ENCODE measurements at regions not wholly inside any gene's neighbourhood (a gene's known extent, or its start where the extent isn't known, plus 50 kb on each side); places are given as distances from the start of the nearest gene placed in this dataset.

GRCh38 chr1:61606448-61607312 lies 118.3 kb downstream of the TM2D1 start:
- TF ChIP-seq POLR2A (IDR thresholded peaks at IDR 0.05; ENCODE audit: low read depth, low read length) (no peak), POLR2AphosphoS5 (IDR thresholded peaks at IDR 0.05; ENCODE audit: low read depth, low read length) (no peak), TAF1 (IDR thresholded peaks at IDR 0.05; ENCODE audit: low read depth, low read length) (no peak), PAX5 (IDR thresholded peaks at IDR 0.05; ENCODE audit: insufficient read depth, low read length, severe bottlenecking) (no peak), SPI1 (IDR thresholded peaks at IDR 0.05; ENCODE audit: low read depth, low read length) (no peak), POU2F2 (IDR thresholded peaks at IDR 0.05; ENCODE audit: low read depth, low read length) (no peak)
